Stimulated activated CD8-positive, alpha-beta memory T cell treated with anti-CD3 and anti-CD28 coated beads, Interleukin-15, amount 100 ng/mL, for 1 hour (primary cell): ENCODE measurements at regions not wholly inside any gene's neighbourhood (a gene's known extent, or its start where the extent isn't known, plus 50 kb on each side); places are given as distances from the start of the nearest gene placed in this dataset.

ENCODE experiments used
- DNase-seq: peaks from one replicate; pipeline ENCODE4 v3.0.0-alpha.2; 2020; ENCODE audit warnings: low read depth

GRCh38 chr6:98142839-98143238, 691.5 kb upstream of the POU3F2 start:
- DNase-seq, result no peak

GRCh38 chr6:98146656-98147055, 687.7 kb upstream of the POU3F2 start:
- DNase-seq, result no peak

DNA sequence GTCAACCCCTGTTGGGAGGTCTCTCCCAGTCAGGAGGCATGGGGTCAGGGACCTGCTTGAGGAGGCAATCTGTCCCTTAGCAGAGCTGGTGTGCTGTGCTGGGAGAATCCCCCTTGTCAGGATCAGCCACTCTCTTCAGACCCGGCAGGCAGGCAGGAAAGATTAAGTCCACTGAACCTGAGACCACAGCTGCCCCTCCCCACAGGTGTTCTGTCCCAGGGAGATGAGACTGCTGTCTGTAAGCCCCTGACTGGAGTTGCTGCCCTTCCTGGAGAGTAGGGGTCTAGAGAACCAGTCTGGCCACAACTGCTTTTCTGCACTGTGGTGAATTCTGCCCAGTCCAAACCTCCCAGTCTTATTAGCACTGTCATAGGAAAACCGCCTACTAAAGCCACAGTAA, 677.8 kb upstream of the POU3F2 start:
- no peak for DNase-seq

DNA sequence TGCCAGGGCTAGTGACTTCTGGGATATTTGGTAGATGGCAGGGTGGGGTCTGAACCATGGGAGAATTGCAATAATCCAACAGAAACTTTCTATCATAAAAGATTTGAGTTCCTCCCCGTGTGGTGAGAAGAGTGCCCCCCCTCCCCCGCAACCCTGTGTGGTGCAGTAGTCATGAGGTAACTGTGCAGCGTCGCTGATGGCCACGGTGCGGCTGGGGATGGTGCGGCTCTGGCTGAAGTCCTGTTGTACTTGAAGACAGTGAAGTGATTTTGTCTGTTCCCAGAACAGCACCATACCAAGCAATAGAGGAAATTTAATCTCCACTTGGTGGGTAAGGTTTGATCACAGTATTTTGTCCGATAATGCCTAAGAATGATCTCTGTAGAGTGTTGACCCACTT, 654.8 kb upstream of the POU3F2 start:
- DNase-seq, result no peak

GRCh38 chr6:98200084-98200483, 634.3 kb upstream of the POU3F2 start:
- no peak for DNase-seq

DNA sequence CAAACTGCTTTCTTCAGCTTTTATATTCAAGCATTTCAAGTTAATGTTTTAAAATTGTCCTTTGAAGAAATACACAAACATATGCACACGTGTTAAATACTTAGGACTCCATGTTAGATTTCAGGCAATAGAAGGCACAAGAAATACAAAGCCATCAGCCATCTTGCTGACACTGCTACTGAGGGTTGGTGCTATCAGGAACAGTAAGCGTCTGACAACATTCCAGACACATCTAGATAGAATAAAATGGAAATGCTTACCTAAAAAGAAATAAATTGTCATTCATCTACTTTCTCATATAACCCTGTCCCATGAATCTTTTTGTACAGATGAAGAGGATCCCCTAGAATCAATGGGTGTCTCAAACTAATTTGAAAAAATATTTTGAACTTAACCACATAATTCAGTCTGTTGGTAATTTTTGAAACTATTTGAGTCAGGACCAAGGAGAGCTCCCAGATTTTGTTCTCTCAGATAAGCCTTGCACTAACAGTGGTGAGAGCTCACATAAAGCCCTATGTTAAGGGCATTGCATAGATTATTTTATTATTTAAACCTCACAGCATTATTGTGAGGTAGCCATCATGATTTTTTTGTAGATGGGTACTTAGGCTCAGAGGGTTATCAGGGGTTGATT, 631.1 kb upstream of the POU3F2 start:
- no peak for DNase-seq

GRCh38 chr6:98212468-98212867, 621.9 kb upstream of the POU3F2 start:
- DNase-seq, result no peak

- DNase-seq, result no peak
Observed at GRCh38 chr6:98215531-98215930, 618.8 kb upstream of the POU3F2 start.

GRCh38 chr6:98230250-98230649, 604.1 kb upstream of the POU3F2 start:
- no peak for DNase-seq

GRCh38 chr6:98239057-98239456, 595.3 kb upstream of the POU3F2 start:
- no peak for DNase-seq

DNA sequence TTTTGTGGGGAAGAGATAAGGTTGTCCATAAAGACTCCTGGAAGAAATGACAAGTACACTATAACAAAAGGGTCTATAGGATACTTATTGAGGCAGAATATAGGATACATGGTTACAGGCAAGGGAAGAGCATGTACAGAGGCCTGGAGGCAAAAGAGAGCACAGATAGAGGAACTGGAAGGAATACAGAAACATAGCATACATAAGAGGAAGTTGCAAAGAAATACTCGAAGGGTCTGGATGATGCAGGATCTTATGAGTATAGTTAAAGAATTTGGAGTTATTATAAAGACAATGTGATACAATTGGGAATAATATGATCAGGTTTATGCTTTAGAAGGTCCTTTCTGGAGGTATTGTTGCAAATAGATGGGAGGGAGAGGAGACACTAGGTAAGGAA, 592.7 kb upstream of the POU3F2 start:
- DNase-seq, result no peak

DNA sequence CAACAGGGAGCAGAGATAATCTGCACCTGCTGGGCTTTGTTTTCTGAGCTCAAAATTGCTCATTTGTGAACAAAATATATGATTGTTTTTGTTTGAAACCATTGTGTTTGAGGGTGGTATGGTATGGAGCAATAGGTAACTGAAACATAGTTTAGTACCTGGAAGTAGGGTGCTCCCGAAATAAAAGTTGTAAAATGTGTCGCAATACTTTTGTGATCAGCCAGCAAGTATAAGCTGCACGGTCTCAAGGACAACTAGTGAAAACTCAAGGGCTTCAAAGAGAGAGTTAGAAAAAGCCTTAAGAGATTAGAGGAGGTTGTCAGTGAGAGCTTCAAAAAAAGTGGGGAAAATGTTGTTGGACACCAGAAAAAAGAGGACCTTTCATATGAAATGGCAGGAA, 579.8 kb upstream of the POU3F2 start:
- no peak for DNase-seq

DNA sequence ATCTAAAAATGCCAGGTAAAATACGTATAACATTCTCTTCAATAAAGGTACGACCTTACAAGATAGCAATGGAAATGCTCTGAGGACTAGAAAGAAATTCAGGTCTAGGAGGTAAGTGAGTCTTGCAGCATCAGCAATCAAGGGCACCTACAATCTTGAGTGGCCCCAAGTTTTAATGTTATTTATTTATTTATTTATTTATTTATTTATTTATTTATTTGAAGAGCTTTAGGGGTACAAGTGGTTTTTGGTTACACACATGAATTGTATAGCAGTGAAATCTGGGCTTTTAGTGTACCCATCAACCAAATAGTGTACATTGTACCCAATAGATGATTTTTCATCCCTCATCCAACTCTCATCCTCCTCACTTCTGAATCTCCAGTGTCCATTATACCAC, 574.0 kb upstream of the POU3F2 start:
- DNase-seq, result no peak

DNA sequence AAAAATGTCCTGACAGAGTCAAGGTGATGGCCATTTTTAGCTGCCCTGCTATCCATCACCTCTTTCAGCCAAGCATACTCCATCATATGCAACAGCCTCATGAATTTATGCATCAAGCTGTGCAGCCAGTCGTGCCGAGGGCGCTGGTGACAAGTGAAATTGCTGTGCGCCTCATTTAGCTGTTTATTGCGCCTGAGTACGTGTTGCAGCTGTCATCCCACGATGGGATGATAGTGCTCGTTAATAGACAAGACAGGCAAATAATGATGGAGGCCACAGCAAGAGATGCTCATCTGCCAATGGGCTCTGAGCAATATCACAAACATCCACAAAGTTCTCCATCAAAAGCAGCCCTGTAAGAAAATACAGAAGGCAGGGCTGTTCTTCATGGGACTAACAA, 562.3 kb upstream of the POU3F2 start:
- no peak for DNase-seq

GRCh38 chr6:98274691-98275090, 559.7 kb upstream of the POU3F2 start:
- DNase-seq, result no peak

DNA sequence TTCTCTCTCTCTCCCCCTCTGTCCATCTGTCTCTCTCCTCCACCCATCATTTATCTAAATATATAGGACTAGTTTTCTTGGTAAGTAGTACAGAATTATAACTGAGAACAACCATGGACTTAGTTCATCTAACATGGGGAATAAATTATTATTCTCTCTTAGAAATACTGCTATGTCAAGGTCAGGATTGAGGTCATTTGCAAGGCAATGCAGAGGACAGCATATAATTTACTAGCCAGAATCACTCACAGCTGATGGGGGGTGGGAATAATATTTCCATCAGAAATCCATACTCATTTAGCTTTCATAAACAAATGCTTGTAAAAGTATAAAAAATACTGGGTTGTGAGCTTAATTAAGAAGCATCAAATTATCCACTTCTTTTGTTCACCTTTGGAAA, 553.9 kb upstream of the POU3F2 start:
- no peak for DNase-seq

GRCh38 chr6:98286620-98287019, 547.8 kb upstream of the POU3F2 start:
- no peak for DNase-seq

GRCh38 chr6:98287876-98288275, 546.5 kb upstream of the POU3F2 start:
- DNase-seq, result no peak

DNA sequence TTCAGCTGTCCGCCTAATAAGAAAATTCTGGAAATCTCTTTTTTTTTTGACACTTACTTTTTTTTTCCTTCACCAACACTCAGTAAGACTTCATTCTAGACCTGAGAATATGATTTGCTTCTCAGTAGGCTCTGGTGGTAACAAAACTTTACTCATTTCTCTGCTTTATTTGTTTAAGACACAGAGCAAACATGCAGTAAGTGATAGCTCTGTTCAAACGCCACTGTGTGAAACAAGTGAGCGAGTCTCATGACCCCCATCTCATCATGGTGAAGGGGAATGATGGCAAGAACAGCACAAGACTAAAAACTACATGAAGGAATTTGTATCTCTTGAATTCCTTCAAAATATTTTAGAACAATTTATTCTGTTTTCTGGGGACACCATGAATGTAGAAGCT, 541.6 kb upstream of the POU3F2 start:
- no peak for DNase-seq

DNA sequence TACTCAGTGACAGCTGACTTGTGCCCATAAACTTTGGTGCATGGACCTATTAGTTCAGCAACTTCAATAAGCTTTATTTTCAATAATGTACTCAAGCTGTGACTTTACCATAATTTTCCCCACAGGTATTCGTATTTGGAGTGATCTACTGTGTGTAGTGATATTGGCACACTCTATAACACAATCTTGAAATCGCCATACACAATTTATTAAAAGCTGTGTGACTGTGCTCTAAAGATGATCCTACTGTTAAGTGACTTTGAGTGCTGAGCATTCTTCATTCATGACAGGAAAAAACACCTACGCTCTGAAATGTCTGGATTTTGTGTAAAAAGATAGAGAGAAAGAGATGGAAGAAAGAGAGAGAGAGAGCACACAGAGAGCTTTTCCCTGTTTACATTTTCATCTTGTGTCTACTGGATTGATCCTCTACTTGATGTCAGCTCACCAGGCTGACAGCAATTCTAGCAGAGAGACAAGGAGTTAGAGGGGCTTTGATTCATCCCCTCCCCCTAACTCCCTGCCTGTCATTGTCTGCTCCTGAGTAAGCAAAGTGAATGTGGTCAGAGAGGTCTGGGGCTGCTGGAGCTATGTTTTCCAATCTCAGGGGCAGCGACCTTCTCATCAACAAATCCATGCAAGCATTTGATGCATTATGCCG, 538.7 kb upstream of the POU3F2 start:
- no peak for DNase-seq

- no peak for DNase-seq
Observed at GRCh38 chr6:98308564-98308963, 525.8 kb upstream of the POU3F2 start.

GRCh38 chr6:98310443-98310842, 523.9 kb upstream of the POU3F2 start:
- no peak for DNase-seq

- no peak for DNase-seq
Observed at GRCh38 chr6:98323605-98324004, 510.8 kb upstream of the POU3F2 start.

- DNase-seq, result no peak
Observed at GRCh38 chr6:98324446-98324845, 509.9 kb upstream of the POU3F2 start.
